Heart left ventricle (tissue), 16 donors: ENCODE measurements at regions not wholly inside any gene's neighbourhood (a gene's known extent, or its start where the extent isn't known, plus 50 kb on each side); places are given as distances from the start of the nearest gene placed in this dataset.

Experiments used
- ATAC-seq, 4 donors: fragments of 200-7000 bp; cut with Tn5 transposase; one replicate each; pipeline ENCODE4 v1.9.1; 2020 to 2022; ENCODE audit warnings: moderate library complexity in 4 of 4, mild to moderate bottlenecking in 3 of 4, moderate number of reproducible peaks in 1 of 4
- DNase-seq, 5 donors: peaks; one replicate each; pipeline ENCODE4 v3.0.0-alpha.2; 2020
- H3K27ac ChIP-seq, 12 donors: fragments of 200-600 bp; sonication (generic) in 4 of 12; one replicate each; pipeline versions ENCODE4 v1.5.0 to v1.8.0; 2016 to 2022; ENCODE audit warnings: mild to moderate bottlenecking in 2 of 12
- H3K27me3 ChIP-seq, 9 donors: fragments of 200-600 bp; sonication (generic) in 2 of 9; one replicate each; pipeline versions ENCODE4 v1.5.1 to v1.8.0; 2016 to 2022; ENCODE audit warnings: mild to moderate bottlenecking in 3 of 9
- H3K36me3 ChIP-seq, 9 donors: fragments of 200-600 bp; sonication (generic) in 2 of 9; one replicate each; pipeline versions ENCODE4 v1.5.0 to v1.8.0; 2018 to 2022; ENCODE audit warnings: mild to moderate bottlenecking in 2 of 9
- H3K4me1 ChIP-seq, 12 donors: fragments of 200-600 bp; sonication (generic) in 4 of 12; one replicate each; pipeline versions ENCODE4 v1.5.0 to v1.8.0; 2016 to 2022; ENCODE audit warnings: mild to moderate bottlenecking in 3 of 12
- H3K4me3 ChIP-seq, 12 donors: fragments of 200-600 bp; sonication (generic) in 4 of 12; one replicate each; pipeline versions ENCODE4 v1.5.0 to v1.8.0; 2017 to 2022; ENCODE audit warnings: mild to moderate bottlenecking in 9 of 12, moderate library complexity in 4 of 12
- H3K9me3 ChIP-seq, 12 donors: fragments of 200-600 bp; sonication (generic) in 4 of 12; one replicate each; pipeline versions ENCODE4 v1.5.0 to v1.8.0; 2016 to 2022; ENCODE audit warnings: mild to moderate bottlenecking in 1 of 12
- POLR2A ChIP-seq, 2 donors: fragments of 450-650 bp; IDR thresholded peaks; one replicate each; pipeline ENCODE4 v1.6.1; 2017; ENCODE audit warnings: antibody characterized with exemption in 2 of 2, mild to moderate bottlenecking in 2 of 2, moderate library complexity in 2 of 2
- WGBS, 4 donors: extraction: QIAGEN DNeasy Blood & Tissue Kit in 2 of 4; methylation state at CpG; one replicate each; pipeline versions ENCODE4 v1.1.5 to v1.1.7; 2013 to 2018; 5-methylcytosine and 5-hydroxymethylcytosine counted together
- intact Hi-C, 10 donors: fragments of 100-400 bp; cut with DNase I; formaldehyde crosslinking; loops; one replicate each; pipeline versions ENCODE4 v1.11.1 to v1.14.2; 2022
- TF ChIP-seq, protein P1 (sequence below), 12 donors: fragments of 200-600 bp; sonication (generic) in 4 of 12; IDR thresholded peaks; one replicate each; pipeline versions ENCODE4 v1.5.0 to v1.8.0; 2018 to 2022; ENCODE audit warnings: antibody characterized with exemption in 12 of 12, mild to moderate bottlenecking in 5 of 12
- donor health status: ischemic (EF 13 %, LVEDD 7.1; RV severe dilation, severe dysfunction).
- donor health status: healthy with polysubstance abuse.
- donor health status: DM: no; HTN: yes; CAD: no.
- donor health status: DM: no; HTN: no; CAD: no.
- donor health status: ischemic (EF 25% LVEDD 6.9; RV normal size, moderate dysfunction).
- donor health status: ischemic (EF 25% LVEDD 5.7; RV mildly dilated, moderate dysfunction).
- donor health status: healthy.
- donor health status: DM: yes; HTN: yes; CAD: no.
- donor health status: ischemic (EF 35%, LVEDD 5.7; RV mildly dilated, moderate dysfunction).
- donor health status: nonischemic (EF 11% LVEDD 7.7; RV severe dilation, severe dysfunction).
- donor health status: DM: yes; HTN: yes; CAD: no.
- donor health status: PGD.
- donor health status: ischemic (EF 29% LVEDD 5.4; RV normal size, mild dysfunction).
- donor health status: nonischemic (EF 23%, LVEDD 6.1; RV moderate dilation, normal function).

DNA sequence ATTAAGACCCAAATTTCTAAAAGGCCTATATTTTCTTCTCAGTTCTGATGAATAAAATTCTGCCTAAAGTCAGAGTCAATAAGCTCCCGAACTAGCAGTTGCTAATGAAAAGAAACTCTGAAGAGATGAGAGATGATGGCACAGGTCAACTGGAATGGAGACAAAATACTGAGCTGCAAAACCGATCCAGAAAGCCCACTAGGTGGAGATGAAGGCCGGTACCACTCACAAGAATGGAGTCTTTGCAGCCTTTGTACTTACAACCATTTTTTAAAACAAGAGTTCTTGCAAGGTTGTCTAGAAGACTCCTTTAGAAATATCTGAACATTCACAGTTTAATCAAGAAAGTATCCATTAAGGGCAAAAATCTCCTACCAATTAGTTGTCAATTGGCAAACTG lies 119.9 kb upstream of the TJP1 start:
- intact Hi-C loops, result loop anchor here in 7 of 10 donors (5.0 to 10.0 kb wide), 3 partner anchors 93 to 103 kb away; no protein-coding TSS in a partner anchor
- peaks cover 0 to 4% (median 0%) of the 10 kb centered on the region in 12 donors for H3K4me1 ChIP-seq
- WGBS, 4 donors, result 45 to 59% (median 57%) methylated on average over 3 of the region's 3 CpGs
- no peaks in the 10 kb centered on the region for H3K27me3 ChIP-seq
- H3K36me3 ChIP-seq, result no peaks in the 10 kb centered on the region
- peak in 2 of 4 donors; percentile 41 to 54 for ATAC-seq
- no peaks in the 10 kb centered on the region for H3K9me3 ChIP-seq
- no peak for DNase-seq
- no peak overlapping the region for H3K4me3 ChIP-seq
- H3K27ac ChIP-seq, result no peak overlapping the region
- TF ChIP-seq POLR2A (IDR thresholded peaks at IDR 0.05), result no peak
- TF ChIP-seq, protein P1, sequence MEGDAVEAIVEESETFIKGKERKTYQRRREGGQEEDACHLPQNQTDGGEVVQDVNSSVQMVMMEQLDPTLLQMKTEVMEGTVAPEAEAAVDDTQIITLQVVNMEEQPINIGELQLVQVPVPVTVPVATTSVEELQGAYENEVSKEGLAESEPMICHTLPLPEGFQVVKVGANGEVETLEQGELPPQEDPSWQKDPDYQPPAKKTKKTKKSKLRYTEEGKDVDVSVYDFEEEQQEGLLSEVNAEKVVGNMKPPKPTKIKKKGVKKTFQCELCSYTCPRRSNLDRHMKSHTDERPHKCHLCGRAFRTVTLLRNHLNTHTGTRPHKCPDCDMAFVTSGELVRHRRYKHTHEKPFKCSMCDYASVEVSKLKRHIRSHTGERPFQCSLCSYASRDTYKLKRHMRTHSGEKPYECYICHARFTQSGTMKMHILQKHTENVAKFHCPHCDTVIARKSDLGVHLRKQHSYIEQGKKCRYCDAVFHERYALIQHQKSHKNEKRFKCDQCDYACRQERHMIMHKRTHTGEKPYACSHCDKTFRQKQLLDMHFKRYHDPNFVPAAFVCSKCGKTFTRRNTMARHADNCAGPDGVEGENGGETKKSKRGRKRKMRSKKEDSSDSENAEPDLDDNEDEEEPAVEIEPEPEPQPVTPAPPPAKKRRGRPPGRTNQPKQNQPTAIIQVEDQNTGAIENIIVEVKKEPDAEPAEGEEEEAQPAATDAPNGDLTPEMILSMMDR (IDR thresholded peaks at IDR 0.05), result peak in 8 of 12 donors; percentile 16 to 42 (median 34)

DNA sequence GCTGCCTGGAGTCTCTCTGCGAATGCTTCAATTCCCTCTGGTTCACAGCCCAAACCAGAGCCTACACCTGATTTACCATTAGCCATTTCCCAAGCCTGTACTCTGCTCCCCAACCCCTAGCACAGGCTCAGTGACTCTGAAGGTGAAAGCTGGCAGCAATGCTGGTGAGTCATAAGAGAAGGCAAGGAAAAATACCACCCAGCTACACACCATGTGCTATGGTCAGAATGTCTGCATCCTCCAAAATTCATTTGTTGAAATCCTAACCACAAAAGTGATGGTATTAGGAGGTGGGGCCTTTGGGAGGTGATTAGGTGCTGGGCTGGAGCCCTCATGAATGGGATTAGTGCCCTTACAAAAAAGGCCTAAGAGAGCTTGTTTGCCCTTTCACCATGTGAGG lies 117.1 kb upstream of the TJP1 start:
- H3K27ac ChIP-seq, result no peak overlapping the region
- H3K4me3 ChIP-seq, result no peak overlapping the region
- H3K4me1 ChIP-seq, result peaks cover 0 to 6% (median 0%) of the 10 kb centered on the region in 12 donors
- no peaks in the 10 kb centered on the region for H3K27me3 ChIP-seq
- intact Hi-C loops, result loop anchor here in 6 of 10 donors (5.0 to 10.0 kb wide), 4 partner anchors 138 to 275 kb away; no protein-coding TSS in a partner anchor
- no peak for TF ChIP-seq POLR2A (IDR thresholded peaks at IDR 0.05)
- TF ChIP-seq, protein P1 (IDR thresholded peaks at IDR 0.05), result no peak
- H3K9me3 ChIP-seq, result no peaks in the 10 kb centered on the region
- no peak for ATAC-seq
- 50 to 97% (median 92%) methylated on average over 1 of the region's 1 CpG for WGBS, 4 donors
- no peaks in the 10 kb centered on the region for H3K36me3 ChIP-seq
- DNase-seq, result no peak

DNA sequence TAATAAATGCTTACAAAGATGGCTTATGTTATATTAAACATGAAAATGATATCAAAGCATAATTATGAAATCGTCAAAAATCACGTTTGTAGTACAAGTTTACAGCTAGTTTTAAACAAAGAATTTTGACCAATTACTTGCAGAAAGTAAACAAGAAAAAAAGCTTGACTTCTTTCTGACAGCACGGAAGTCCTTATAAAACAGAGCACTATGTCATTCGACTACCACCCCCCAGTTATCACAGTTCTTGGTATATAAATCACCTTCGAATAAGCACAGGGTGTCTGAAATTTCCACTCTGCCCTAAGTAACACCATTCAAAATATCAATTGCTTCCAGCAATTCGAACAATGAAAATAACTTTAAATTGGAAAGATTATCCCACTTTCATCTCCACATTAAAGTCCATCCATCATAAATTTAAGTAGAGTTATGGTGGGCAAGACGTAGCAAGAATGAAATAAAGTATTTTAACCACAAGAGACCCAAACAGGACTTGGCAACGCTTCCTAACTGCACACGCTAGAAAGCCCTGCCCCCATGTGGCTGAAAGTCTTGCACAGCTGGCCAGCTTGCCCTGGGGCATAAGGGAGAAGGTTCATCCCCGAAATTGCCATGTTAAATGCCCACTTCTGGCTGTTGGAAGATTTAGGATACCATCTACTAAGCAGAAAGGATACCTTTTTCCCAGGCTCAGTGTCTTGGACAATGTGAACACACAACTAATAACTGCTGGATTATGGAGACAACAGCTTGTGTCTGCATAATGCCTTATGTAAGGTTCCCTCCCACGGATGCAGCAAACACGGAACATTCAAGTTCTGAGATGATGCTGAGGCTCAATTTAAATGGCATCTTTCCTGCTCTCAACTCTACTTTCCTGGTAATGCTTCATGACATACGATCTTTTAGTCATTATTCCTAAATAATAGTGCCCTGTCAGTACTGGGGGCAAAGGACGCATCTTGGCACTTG lies 116.4 kb upstream of the TJP1 start:
- ATAC-seq, result no peak
- TF ChIP-seq, protein P1 (IDR thresholded peaks at IDR 0.05), result peak in 8 of 12 donors; percentile 15 to 41 (median 29)
- no peak for TF ChIP-seq POLR2A (IDR thresholded peaks at IDR 0.05)
- intact Hi-C loops, result loop anchor here in 6 of 10 donors (5.0 to 10.0 kb wide), 4 partner anchors 139 to 274 kb away; no protein-coding TSS in a partner anchor
- no peaks in the 10 kb centered on the region for H3K27me3 ChIP-seq
- no peaks in the 10 kb centered on the region for H3K36me3 ChIP-seq
- 71 to 80% (median 78%) methylated on average over 14 of the region's 14 CpGs for WGBS, 4 donors
- DNase-seq, result no peak
- no peak overlapping the region for H3K4me3 ChIP-seq
- H3K4me1 ChIP-seq, result peaks cover 0 to 6% (median 0%) of the 10 kb centered on the region in 12 donors
- no peaks in the 10 kb centered on the region for H3K9me3 ChIP-seq
- H3K27ac ChIP-seq, result no peak overlapping the region

DNA sequence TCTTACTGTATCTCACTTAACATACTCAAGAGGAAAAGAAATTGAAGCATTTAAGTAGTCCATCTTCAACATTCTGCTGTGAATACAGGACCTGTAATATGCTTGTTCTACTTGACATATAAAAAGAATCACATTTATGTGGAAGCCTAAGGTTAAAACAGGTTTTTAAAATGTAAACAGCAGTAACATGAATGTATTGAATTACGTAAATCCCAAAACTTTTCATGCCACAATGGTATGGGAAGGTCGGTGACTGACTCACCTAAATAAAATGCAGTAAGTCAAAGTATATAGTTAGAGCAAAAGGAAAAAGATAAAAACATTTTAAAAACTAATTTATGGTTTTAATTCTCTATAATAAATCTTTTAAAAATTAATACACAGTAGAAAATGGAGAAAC lies 115.7 kb upstream of the TJP1 start:
- H3K27ac ChIP-seq, result no peak overlapping the region
- peaks cover 0 to 6% (median 0%) of the 10 kb centered on the region in 12 donors for H3K4me1 ChIP-seq
- intact Hi-C loops, result loop anchor here in 6 of 10 donors (5.0 to 10.0 kb wide), 4 partner anchors 139 to 273 kb away; no protein-coding TSS in a partner anchor
- TF ChIP-seq POLR2A (IDR thresholded peaks at IDR 0.05), result no peak
- TF ChIP-seq, protein P1 (IDR thresholded peaks at IDR 0.05), result no peak
- no peak for DNase-seq
- H3K27me3 ChIP-seq, result no peaks in the 10 kb centered on the region
- no peak for ATAC-seq
- WGBS, 4 donors, result 87 to 89% (median 88%) methylated on average over 2 of the region's 2 CpGs
- H3K4me3 ChIP-seq, result no peak overlapping the region
- no peaks in the 10 kb centered on the region for H3K9me3 ChIP-seq
- no peaks in the 10 kb centered on the region for H3K36me3 ChIP-seq
